NB4 (cell line): ENCODE measurements at regions not wholly inside any gene's neighbourhood (a gene's known extent, or its start where the extent isn't known, plus 50 kb on each side); places are given as distances from the start of the nearest gene placed in this dataset.
"Not testable (repeated sequence)": the region's sequence is repeated elsewhere in the genome, so short reads cannot be mapped to it uniquely, and the experiment has no call there.

Experiments used
- DNase-seq: peaks from one replicate; pipeline ENCODE4 v3.0.0; 2010; ENCODE audit warnings: low read depth
- H3K4me3 ChIP-seq: one replicate; pipeline ENCODE4 v1.5.1; 2011; ENCODE audit warnings: mild to moderate bottlenecking, low read depth, low read length, moderate library complexity
- CTCF ChIP-seq: IDR thresholded peaks from one replicate; pipeline ENCODE4 v1.5.1; 2012; ENCODE audit warnings: low read depth, low read length
- MAX ChIP-seq: IDR thresholded peaks from 2 replicates; pipeline ENCODE4 v1.6.1; 2011; ENCODE audit warnings: low read depth, low read length
- MYC ChIP-seq: IDR thresholded peaks from 2 replicates; pipeline ENCODE4 v1.6.1; 2011; ENCODE audit warnings: low read depth, low read length
- POLR2A ChIP-seq: IDR thresholded peaks from 2 replicates; pipeline ENCODE4 v1.6.1; 2011; ENCODE audit warnings: mild to moderate bottlenecking; ENCODE audit not compliant: insufficient read length; ENCODE audit errors: extremely low read depth

GRCh38 chr13:88281841-88282240, 610.7 kb downstream of the SLITRK5 start:
- H3K4me3 ChIP-seq, result no peak overlapping the region
- TF ChIP-seq POLR2A, result no peak
- TF ChIP-seq MAX, result no peak
- no peak for TF ChIP-seq MYC
- no peak for TF ChIP-seq CTCF
- no peak for DNase-seq

- no peak for TF ChIP-seq MAX
- DNase-seq, result no peak
- H3K4me3 ChIP-seq, result no peak overlapping the region
Observed at GRCh38 chr13:88285329-88285728, 614.2 kb downstream of the SLITRK5 start.

GRCh38 chr13:88288326-88288725, 617.2 kb downstream of the SLITRK5 start:
- no peak overlapping the region for H3K4me3 ChIP-seq
- no peak for DNase-seq
- no peak for TF ChIP-seq MYC
- no peak for TF ChIP-seq CTCF
- TF ChIP-seq POLR2A, result no peak
- TF ChIP-seq MAX, result no peak

- H3K4me3 ChIP-seq, DNase-seq: not testable (repeated sequence)
Observed at GRCh38 chr13:88291731-88292130, 620.6 kb downstream of the SLITRK5 start.

GRCh38 chr13:88294368-88294767, 623.2 kb downstream of the SLITRK5 start:
- no peak overlapping the region for H3K4me3 ChIP-seq
- DNase-seq, result no peak
- TF ChIP-seq MYC (no peak), POLR2A (no peak), MAX (no peak), CTCF (no peak)

GRCh38 chr13:88303157-88303556, 632.0 kb downstream of the SLITRK5 start:
- no peak overlapping the region for H3K4me3 ChIP-seq
- no peak for DNase-seq
- TF ChIP-seq CTCF (no peak), MYC (no peak), MAX (no peak)

- TF ChIP-seq MYC (no peak), POLR2A (no peak), CTCF (no peak), MAX (no peak)
- no peak overlapping the region for H3K4me3 ChIP-seq
- DNase-seq, result no peak
Observed at GRCh38 chr13:88303605-88304004, 632.4 kb downstream of the SLITRK5 start.
